Mucosa of rectum (tissue), 2 donors: ENCODE measurements at regions not wholly inside any gene's neighbourhood (a gene's known extent, or its start where the extent isn't known, plus 50 kb on each side); places are given as distances from the start of the nearest gene placed in this dataset.
"Not testable (repeated sequence)": the region's sequence is repeated elsewhere in the genome, so short reads cannot be mapped to it uniquely, and the experiment has no call there.

Experiments
- H3K27ac ChIP-seq, 2 donors: one replicate each; pipeline ENCODE4 v1.7.0; 2013; ENCODE audit warnings: inconsistent platforms in 2 of 2, low read depth in 2 of 2, low read length in 2 of 2
- H3K27me3 ChIP-seq, 2 donors: one replicate each; pipeline ENCODE4 v1.7.0; 2013; ENCODE audit warnings: low read length in 2 of 2; ENCODE audit not compliant: control insufficient read depth in 2 of 2, insufficient read depth in 2 of 2
- H3K36me3 ChIP-seq, 2 donors: one replicate each; pipeline ENCODE4 v1.7.0; 2013; ENCODE audit warnings: low read length in 2 of 2; ENCODE audit not compliant: control insufficient read depth in 2 of 2, insufficient read depth in 2 of 2
- H3K4me1 ChIP-seq, 2 donors: one replicate each; pipeline ENCODE4 v1.7.0; 2013; ENCODE audit warnings: low read length in 2 of 2, mild to moderate bottlenecking in 1 of 2; ENCODE audit not compliant: control insufficient read depth in 2 of 2, insufficient read depth in 2 of 2
- H3K4me3 ChIP-seq, 2 donors: one replicate each; pipeline ENCODE4 v1.7.0; 2013; ENCODE audit warnings: low read length in 2 of 2
- H3K9ac ChIP-seq, 2 donors: one replicate each; pipeline ENCODE4 v1.7.0; 2013; ENCODE audit warnings: low read length in 2 of 2, low read depth in 1 of 2, mild to moderate bottlenecking in 1 of 2
- H3K9me3 ChIP-seq, 2 donors: one replicate each; pipeline ENCODE4 v1.7.0; 2013; ENCODE audit warnings: low read length in 2 of 2; ENCODE audit not compliant: control insufficient read depth in 2 of 2
- donor health status: healthy.
- donor health status: Normal muscosa, but diverticular disease.

DNA sequence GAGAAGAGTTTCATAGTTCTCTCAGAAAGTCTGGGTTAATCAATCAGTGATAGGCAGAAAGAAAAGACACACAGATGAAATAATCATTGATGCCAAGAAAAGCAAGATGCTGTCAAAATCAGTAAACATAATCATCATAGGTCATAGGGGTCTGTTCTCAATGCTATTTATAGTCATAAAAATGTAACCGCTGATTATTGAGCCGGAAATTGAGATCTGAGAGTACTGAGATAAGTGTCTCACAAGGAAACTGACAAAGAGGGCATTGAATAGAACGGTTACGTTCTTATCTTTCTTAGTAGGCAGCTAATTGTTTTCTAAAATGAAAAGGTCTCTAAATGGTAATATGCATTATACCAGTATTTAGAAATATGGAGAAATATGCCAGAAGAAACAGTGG, 1686.1 kb upstream of the AGA start:
- Histone ChIP-seq H3K9me3 (no peaks in the 10 kb centered on the region), H3K9ac (no peak overlapping the region), H3K4me1 (no peaks in the 10 kb centered on the region), H3K4me3 (no peak overlapping the region), H3K27ac (no peak overlapping the region), H3K36me3 (no peaks in the 10 kb centered on the region), H3K27me3 (no peaks in the 10 kb centered on the region)

DNA sequence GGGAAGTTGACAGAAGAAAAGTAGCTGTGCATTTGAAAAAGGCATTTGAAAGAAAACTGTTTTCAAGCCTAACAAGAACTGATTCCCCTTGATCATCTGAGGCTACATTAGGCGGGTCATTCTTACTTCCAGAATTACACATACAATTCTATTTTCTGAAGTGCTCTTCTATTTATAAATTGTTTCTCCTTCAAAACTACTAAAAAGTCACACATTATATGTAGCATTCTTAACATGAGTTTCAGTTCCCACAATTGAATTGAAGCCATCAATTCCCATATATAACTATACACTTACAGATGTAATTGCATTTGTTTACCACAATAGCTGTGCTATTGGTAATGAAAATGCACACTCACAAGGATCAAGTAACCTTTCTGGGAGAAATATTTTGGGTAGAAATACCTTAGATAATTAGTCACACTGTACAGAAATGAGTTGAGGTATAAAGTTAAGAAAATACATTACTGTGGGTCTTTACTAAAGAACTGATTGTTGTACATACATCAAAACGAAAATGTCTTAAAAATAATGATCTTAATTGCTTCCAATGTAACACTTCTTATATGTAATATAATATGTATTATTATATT, 1688.0 kb upstream of the AGA start:
- no peak overlapping the region for H3K4me3 ChIP-seq
- no peaks in the 10 kb centered on the region for H3K9me3 ChIP-seq
- H3K36me3 ChIP-seq, result no peaks in the 10 kb centered on the region
- no peak overlapping the region for H3K27ac ChIP-seq
- no peaks in the 10 kb centered on the region for H3K4me1 ChIP-seq
- H3K27me3 ChIP-seq, result no peaks in the 10 kb centered on the region
- no peak overlapping the region for H3K9ac ChIP-seq

- no peak overlapping the region for H3K27ac ChIP-seq
- H3K9me3 ChIP-seq, result no peaks in the 10 kb centered on the region
- no peaks in the 10 kb centered on the region for H3K27me3 ChIP-seq
- no peak overlapping the region for H3K9ac ChIP-seq
- H3K4me1 ChIP-seq, result no peaks in the 10 kb centered on the region
- no peaks in the 10 kb centered on the region for H3K36me3 ChIP-seq
- H3K4me3 ChIP-seq, result no peak overlapping the region
Measured at GRCh38 chr4:179145746-179146525, 1703.7 kb upstream of the AGA start.

- no peaks in the 10 kb centered on the region for H3K9me3 ChIP-seq
- H3K4me3 ChIP-seq, result no peak overlapping the region
- no peak overlapping the region for H3K9ac ChIP-seq
- H3K27ac ChIP-seq, result no peak overlapping the region
- no peaks in the 10 kb centered on the region for H3K4me1 ChIP-seq
- no peaks in the 10 kb centered on the region for H3K27me3 ChIP-seq
- H3K36me3 ChIP-seq, result no peaks in the 10 kb centered on the region
Measured at GRCh38 chr4:179151770-179152169, 1709.5 kb upstream of the AGA start.

GRCh38 chr4:179163147-179163546, 1720.9 kb upstream of the AGA start:
- Histone ChIP-seq H3K9ac (no peak overlapping the region), H3K27ac (no peak overlapping the region), H3K27me3 (no peaks in the 10 kb centered on the region), H3K9me3 (peaks cover 0 to 4% of the 10 kb centered on the region in 2 donors), H3K4me1 (no peaks in the 10 kb centered on the region), H3K4me3 (no peak overlapping the region), H3K36me3 (no peaks in the 10 kb centered on the region)

DNA sequence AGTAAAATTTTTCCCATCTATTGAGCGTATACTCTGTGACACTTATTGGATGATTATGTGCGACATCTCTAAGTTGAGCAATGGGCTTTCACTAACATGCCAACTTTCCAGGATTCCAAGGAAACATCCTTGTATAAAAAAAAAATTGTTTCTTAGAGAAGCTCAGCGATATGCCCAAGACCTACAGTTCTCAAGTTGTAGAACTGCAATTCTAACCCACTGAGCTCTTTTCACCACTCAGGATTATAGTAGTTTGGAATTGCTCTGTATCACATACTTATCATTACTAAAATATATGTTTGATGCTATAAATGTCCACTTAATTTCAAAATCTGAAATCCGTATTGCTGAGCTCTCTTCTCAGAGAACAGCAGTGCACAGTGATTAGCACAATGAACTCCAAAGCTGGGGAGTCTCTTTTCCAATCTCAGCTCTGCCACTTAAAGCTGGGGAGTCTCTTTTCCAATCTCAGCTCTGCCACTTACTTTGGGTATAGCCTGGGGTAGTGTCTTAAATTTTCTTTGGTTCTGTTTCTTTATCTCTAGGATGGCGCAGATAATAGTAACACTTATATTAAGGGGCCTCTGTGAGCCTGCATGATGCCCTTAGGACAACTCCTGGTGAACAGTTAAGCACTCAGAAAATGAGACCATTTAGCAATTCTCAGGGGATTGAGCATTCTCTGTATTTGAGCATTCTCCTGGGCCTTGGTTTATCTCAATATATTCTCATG, 1722.2 kb upstream of the AGA start:
- Histone ChIP-seq H3K4me1 (no peaks in the 10 kb centered on the region), H3K36me3 (no peaks in the 10 kb centered on the region), H3K27me3 (no peaks in the 10 kb centered on the region), H3K9me3 (peaks cover 0 to 4% of the 10 kb centered on the region in 2 donors), H3K9ac (no peak overlapping the region), H3K27ac (no peak overlapping the region), H3K4me3 (no peak overlapping the region)

- H3K27ac ChIP-seq, result no peak overlapping the region
- no peaks in the 10 kb centered on the region for H3K27me3 ChIP-seq
- H3K4me1 ChIP-seq, result no peaks in the 10 kb centered on the region
- peaks cover 0 to 4% of the 10 kb centered on the region in 2 donors for H3K9me3 ChIP-seq
- H3K36me3 ChIP-seq, result no peaks in the 10 kb centered on the region
- H3K9ac ChIP-seq, result no peak overlapping the region
- no peak overlapping the region for H3K4me3 ChIP-seq
Measured at GRCh38 chr4:179165000-179165738, 1722.9 kb upstream of the AGA start.

- H3K4me3 ChIP-seq, result no peak overlapping the region
- H3K9ac ChIP-seq, result no peak overlapping the region
- no peaks in the 10 kb centered on the region for H3K36me3 ChIP-seq
Measured at GRCh38 chr4:179165862-179166261, 1723.6 kb upstream of the AGA start.

DNA sequence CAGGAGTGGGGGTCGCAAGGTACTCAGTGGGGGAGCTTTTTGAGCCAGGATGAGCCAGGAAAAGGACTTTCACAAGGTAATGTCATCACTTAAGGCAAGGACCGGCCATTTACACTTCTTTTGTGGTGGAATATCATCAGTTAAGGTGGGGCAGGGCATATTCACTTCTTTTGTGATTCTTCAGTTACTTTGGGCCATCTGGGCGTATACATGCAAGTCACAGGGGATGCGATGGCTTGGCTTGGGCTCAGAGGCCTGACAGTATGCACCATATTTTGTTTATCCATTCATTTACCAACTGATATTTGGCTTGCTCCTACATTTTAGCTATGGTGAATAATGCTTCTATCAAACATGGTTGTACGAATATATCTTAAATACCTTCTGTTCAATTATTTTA, 1728.1 kb upstream of the AGA start:
- H3K27me3 ChIP-seq, H3K4me1 ChIP-seq, H3K27ac ChIP-seq, H3K36me3 ChIP-seq, H3K4me3 ChIP-seq, H3K9me3 ChIP-seq, H3K9ac ChIP-seq: not testable (repeated sequence)

More at GRCh38 chr4:179165862-179166261, 1723.6 kb upstream of the AGA start:
- Histone ChIP-seq H3K27me3 (no peaks in the 10 kb centered on the region), H3K27ac (no peak overlapping the region), H3K4me1 (no peaks in the 10 kb centered on the region), H3K9me3 (peaks cover 0 to 4% of the 10 kb centered on the region in 2 donors)

GRCh38 chr4:179182741-179183140, 1740.5 kb upstream of the AGA start:
- H3K9me3 ChIP-seq, result no peaks in the 10 kb centered on the region
- no peaks in the 10 kb centered on the region for H3K27me3 ChIP-seq
- no peak overlapping the region for H3K9ac ChIP-seq
- no peak overlapping the region for H3K4me3 ChIP-seq
- no peaks in the 10 kb centered on the region for H3K36me3 ChIP-seq
- no peaks in the 10 kb centered on the region for H3K4me1 ChIP-seq
- H3K27ac ChIP-seq, result no peak overlapping the region
